ENCODE measurements at regions not wholly inside any gene's neighbourhood (a gene's known extent, or its start where the extent isn't known, plus 50 kb on each side); places are given as distances from the start of the nearest gene placed in this dataset.

GRCh38 chr9:12014488-12014887 lies 678.7 kb upstream of the TYRP1 start:
- no peaks in the 10 kb centered on the region for H3K36me3 ChIP-seq (ENCODE audit: insufficient read depth, low read length, poor library complexity, severe bottlenecking)
- H3K9me3 ChIP-seq (ENCODE audit: low read depth, low read length, poor library complexity, severe bottlenecking): peaks cover 15% of the 10 kb centered on the region
- POLR2A ChIA-PET (ENCODE audit: low non-redundant PET): no interaction called here
- CTCF ChIA-PET: no interaction called here
- DNase-seq (ENCODE audit: low spot score): no peak
- no TSS peak for BruUV-seq (replicated peaks)
- H3K27me3 ChIP-seq (replicated peaks; ENCODE audit: insufficient read depth, low read depth, low read length, poor library complexity): no peaks in the 10 kb centered on the region
- no peak overlapping the region for H3K4me3 ChIP-seq (ENCODE audit: low read depth, low read length, poor library complexity, severe bottlenecking)
- no peaks in the 10 kb centered on the region for H3K4me1 ChIP-seq (ENCODE audit: insufficient read depth, low read length, poor library complexity, severe bottlenecking)
- TF ChIP-seq CTCF (conservative IDR thresholded peaks at IDR 0.05; ENCODE audit: low read depth, low read length) (no peak), EZH2 (IDR thresholded peaks at IDR 0.05; ENCODE audit: borderline replicate concordance, low read depth, low read length, poor library complexity, severe bottlenecking) (no peak)
- intact Hi-C loops (cut with micrococcal nuclease; ENCODE audit: unreplicated experiment): no loop called here
- H3K27ac ChIP-seq (ENCODE audit: low read depth, low read length, poor library complexity, severe bottlenecking): no peak overlapping the region

GRCh38 chr9:12054235-12054634 lies 639.0 kb upstream of the TYRP1 start:
- H3K9me3 ChIP-seq (ENCODE audit: low read depth, low read length, poor library complexity, severe bottlenecking): peaks cover 15% of the 10 kb centered on the region
- no TSS peak for BruUV-seq (replicated peaks)
- intact Hi-C loops (cut with micrococcal nuclease; ENCODE audit: unreplicated experiment): no loop called here
- DNase-seq (ENCODE audit: low spot score): no peak
- H3K36me3 ChIP-seq (ENCODE audit: insufficient read depth, low read length, poor library complexity, severe bottlenecking): no peaks in the 10 kb centered on the region
- H3K4me1 ChIP-seq (ENCODE audit: insufficient read depth, low read length, poor library complexity, severe bottlenecking): no peaks in the 10 kb centered on the region
- H3K27ac ChIP-seq (ENCODE audit: low read depth, low read length, poor library complexity, severe bottlenecking): no peak overlapping the region
- no peak overlapping the region for H3K4me3 ChIP-seq (ENCODE audit: low read depth, low read length, poor library complexity, severe bottlenecking)
- no peaks in the 10 kb centered on the region for H3K27me3 ChIP-seq (replicated peaks; ENCODE audit: insufficient read depth, low read depth, low read length, poor library complexity)
- CTCF ChIA-PET: no interaction called here
- POLR2A ChIA-PET (ENCODE audit: low non-redundant PET): no interaction called here
- no peak for TF ChIP-seq EZH2 (IDR thresholded peaks at IDR 0.05; ENCODE audit: borderline replicate concordance, low read depth, low read length, poor library complexity, severe bottlenecking)
- no peak for TF ChIP-seq CTCF (conservative IDR thresholded peaks at IDR 0.05; ENCODE audit: low read depth, low read length)

- Histone ChIP-seq H3K27me3 (replicated peaks; ENCODE audit: insufficient read depth, low read depth, low read length, poor library complexity) (no peaks in the 10 kb centered on the region), H3K36me3 (ENCODE audit: insufficient read depth, low read length, poor library complexity, severe bottlenecking) (no peaks in the 10 kb centered on the region), H3K4me3 (ENCODE audit: low read depth, low read length, poor library complexity, severe bottlenecking) (no peak overlapping the region), H3K4me1 (ENCODE audit: insufficient read depth, low read length, poor library complexity, severe bottlenecking) (no peaks in the 10 kb centered on the region), H3K9me3 (ENCODE audit: low read depth, low read length, poor library complexity, severe bottlenecking) (peaks cover 12% of the 10 kb centered on the region), H3K27ac (ENCODE audit: low read depth, low read length, poor library complexity, severe bottlenecking) (no peak overlapping the region)
- intact Hi-C loops (cut with micrococcal nuclease; ENCODE audit: unreplicated experiment): no loop called here
- POLR2A ChIA-PET (ENCODE audit: low non-redundant PET): no interaction called here
- no peak for DNase-seq (ENCODE audit: low spot score)
- no TSS peak for BruUV-seq (replicated peaks)
- CTCF ChIA-PET: no interaction called here
- no peak for TF ChIP-seq CTCF (conservative IDR thresholded peaks at IDR 0.05; ENCODE audit: low read depth, low read length)
- no peak for TF ChIP-seq EZH2 (IDR thresholded peaks at IDR 0.05; ENCODE audit: borderline replicate concordance, low read depth, low read length, poor library complexity, severe bottlenecking)
Measured at GRCh38 chr9:12056874-12057273, 636.3 kb upstream of the TYRP1 start.
